ENCODE measurements at regions not wholly inside any gene's neighbourhood (a gene's known extent, or its start where the extent isn't known, plus 50 kb on each side); places are given as distances from the start of the nearest gene placed in this dataset.

DNA sequence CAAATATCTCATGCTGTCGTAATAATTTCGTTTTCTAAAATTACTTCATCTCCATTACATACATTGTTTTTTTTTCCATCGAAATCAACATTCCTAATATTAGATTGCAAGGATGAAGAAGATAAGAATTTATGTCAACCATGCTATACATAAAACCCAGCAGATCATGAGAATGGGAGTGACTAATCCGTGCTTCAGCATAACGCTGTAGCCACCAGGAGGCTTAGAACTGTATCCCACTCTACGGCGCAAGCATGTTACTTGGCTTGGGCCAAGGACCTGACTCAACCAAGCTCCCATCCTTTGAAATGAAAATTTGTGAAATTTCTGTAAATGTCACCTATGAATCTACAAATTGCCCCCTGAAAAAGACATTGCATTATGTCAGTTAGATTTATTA is 392.5 kb downstream of the FIGN start:
- no peak for TF ChIP-seq CTCF (IDR thresholded peaks at IDR 0.05; ENCODE audit: low read depth, low read length)
- TF ChIP-seq EZH2phosphoT487 (IDR thresholded peaks at IDR 0.05; ENCODE audit: low read depth), result no peak

Data from OCI-LY3 (cell line).